PC-3 (cell line): ENCODE measurements at regions not wholly inside any gene's neighbourhood (a gene's known extent, or its start where the extent isn't known, plus 50 kb on each side); places are given as distances from the start of the nearest gene placed in this dataset.

Experiments used
- CTCF ChIP-seq: fragments of 300-600 bp; sonication (generic); conservative IDR thresholded peaks from 2 replicates; pipeline ENCODE4 v1.5.1; 2017; ENCODE audit warnings: antibody characterized with exemption, low read depth, mild to moderate bottlenecking, low read length
- EZH2 ChIP-seq: fragments of 300-600 bp; sonication (generic); IDR thresholded peaks from one replicate; pipeline ENCODE4 v1.6.1; 2017; ENCODE audit warnings: antibody characterized with exemption, mild to moderate bottlenecking, low read length; ENCODE audit not compliant: unreplicated experiment
- EZH2phosphoT487 ChIP-seq: fragments of 300-600 bp; sonication (generic); IDR thresholded peaks from 2 replicates; pipeline ENCODE4 v1.6.1; 2018; ENCODE audit warnings: mild to moderate bottlenecking, antibody characterized with exemption, low read length, borderline replicate concordance

DNA sequence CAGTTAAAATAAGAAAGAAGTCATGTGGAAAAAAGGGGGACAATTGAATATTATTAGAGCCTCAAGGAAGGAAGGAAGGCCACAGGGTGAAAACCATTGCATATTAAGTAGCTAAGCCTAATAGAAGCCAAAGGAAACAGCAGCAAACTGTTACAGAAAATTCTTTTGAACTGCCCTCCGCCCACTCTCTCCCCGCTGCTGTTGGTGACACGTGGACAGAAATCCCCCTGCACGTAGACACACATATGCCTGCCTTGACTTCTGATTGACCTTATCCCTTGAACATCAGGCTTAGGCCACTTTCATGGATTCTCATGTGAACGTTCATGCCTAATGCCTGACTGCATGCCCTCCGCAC lies 229.1 kb downstream of the KCNRG start:
- no peak for TF ChIP-seq CTCF
- no peak for TF ChIP-seq EZH2
- no peak for TF ChIP-seq EZH2phosphoT487
